SK-N-SH (cell line): ENCODE measurements at regions not wholly inside any gene's neighbourhood (a gene's known extent, or its start where the extent isn't known, plus 50 kb on each side); places are given as distances from the start of the nearest gene placed in this dataset.

Experiments used
- EZH2phosphoT487 ChIP-seq: fragments of 200-600 bp; sonication (generic); IDR thresholded peaks from 2 replicates; pipeline ENCODE4 v1.6.1; 2017; ENCODE audit warnings: low read depth, mixed run types, mild to moderate bottlenecking, antibody characterized with exemption, moderate library complexity, borderline replicate concordance
- FOXJ3 ChIP-seq: sonication (generic); formaldehyde crosslinking; IDR thresholded peaks from 2 replicates; pipeline ENCODE4 v1.5.1; 2020; ENCODE audit warnings: mild to moderate bottlenecking, missing genetic modification reagents
- MEF2A ChIP-seq: IDR thresholded peaks from 2 replicates; pipeline ENCODE4 v1.4.0; 2012; ENCODE audit warnings: low read depth, borderline replicate concordance
- POLR2AphosphoS5 ChIP-seq: IDR thresholded peaks from 2 replicates; pipeline ENCODE4 v1.6.1; 2012; ENCODE audit warnings: low read depth, low read length
- RAD21 ChIP-seq: IDR thresholded peaks from 2 replicates; pipeline ENCODE4 v1.6.1; 2012; ENCODE audit warnings: mild to moderate bottlenecking, low read length
- RXRA ChIP-seq: IDR thresholded peaks from 2 replicates; pipeline ENCODE4 v1.4.0; 2012; ENCODE audit warnings: low read depth, mild to moderate bottlenecking, borderline replicate concordance
- TAF1 ChIP-seq: IDR thresholded peaks from 2 replicates; pipeline ENCODE4 v1.6.1; 2012; ENCODE audit warnings: low read depth, mild to moderate bottlenecking, low read length, moderate library complexity, borderline replicate concordance
- TF ChIP-seq, protein P1 (sequence below): IDR thresholded peaks from 2 replicates; pipeline ENCODE4; 2012
- TF ChIP-seq, protein P2 (sequence below): fragments of 200-600 bp; sonication (generic); IDR thresholded peaks from 2 replicates; pipeline ENCODE4 v1.6.1; 2017; ENCODE audit warnings: antibody characterized with exemption, mild to moderate bottlenecking, moderate library complexity

DNA sequence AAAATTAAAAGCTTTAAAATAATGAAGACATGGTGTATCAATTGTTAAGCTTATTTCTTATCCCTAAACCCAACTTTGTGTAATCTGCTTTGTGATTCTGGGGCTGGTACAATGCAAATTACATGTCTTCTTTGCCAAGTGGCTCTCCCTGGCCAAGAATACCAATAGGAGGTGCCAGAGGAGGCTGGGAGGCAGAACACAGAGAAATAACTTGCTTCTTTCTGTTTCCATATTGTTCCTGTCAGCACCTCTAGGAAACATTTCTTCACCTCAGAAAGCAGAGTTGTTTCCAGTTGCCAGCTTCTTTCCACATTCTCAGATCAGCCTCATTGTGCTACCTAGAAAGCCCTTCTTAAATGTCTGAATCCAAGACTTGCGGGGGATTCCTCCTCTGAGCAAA is 174.4 kb downstream of the MDFIC start:
- no peak for TF ChIP-seq TAF1
- no peak for TF ChIP-seq POLR2AphosphoS5
- no peak for TF ChIP-seq MEF2A
- TF ChIP-seq, protein P1, sequence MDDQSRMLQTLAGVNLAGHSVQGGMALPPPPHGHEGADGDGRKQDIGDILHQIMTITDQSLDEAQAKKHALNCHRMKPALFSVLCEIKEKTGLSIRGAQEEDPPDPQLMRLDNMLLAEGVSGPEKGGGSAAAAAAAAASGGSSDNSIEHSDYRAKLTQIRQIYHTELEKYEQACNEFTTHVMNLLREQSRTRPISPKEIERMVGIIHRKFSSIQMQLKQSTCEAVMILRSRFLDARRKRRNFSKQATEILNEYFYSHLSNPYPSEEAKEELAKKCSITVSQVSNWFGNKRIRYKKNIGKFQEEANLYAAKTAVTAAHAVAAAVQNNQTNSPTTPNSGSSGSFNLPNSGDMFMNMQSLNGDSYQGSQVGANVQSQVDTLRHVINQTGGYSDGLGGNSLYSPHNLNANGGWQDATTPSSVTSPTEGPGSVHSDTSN, result no peak
- TF ChIP-seq, protein P2, sequence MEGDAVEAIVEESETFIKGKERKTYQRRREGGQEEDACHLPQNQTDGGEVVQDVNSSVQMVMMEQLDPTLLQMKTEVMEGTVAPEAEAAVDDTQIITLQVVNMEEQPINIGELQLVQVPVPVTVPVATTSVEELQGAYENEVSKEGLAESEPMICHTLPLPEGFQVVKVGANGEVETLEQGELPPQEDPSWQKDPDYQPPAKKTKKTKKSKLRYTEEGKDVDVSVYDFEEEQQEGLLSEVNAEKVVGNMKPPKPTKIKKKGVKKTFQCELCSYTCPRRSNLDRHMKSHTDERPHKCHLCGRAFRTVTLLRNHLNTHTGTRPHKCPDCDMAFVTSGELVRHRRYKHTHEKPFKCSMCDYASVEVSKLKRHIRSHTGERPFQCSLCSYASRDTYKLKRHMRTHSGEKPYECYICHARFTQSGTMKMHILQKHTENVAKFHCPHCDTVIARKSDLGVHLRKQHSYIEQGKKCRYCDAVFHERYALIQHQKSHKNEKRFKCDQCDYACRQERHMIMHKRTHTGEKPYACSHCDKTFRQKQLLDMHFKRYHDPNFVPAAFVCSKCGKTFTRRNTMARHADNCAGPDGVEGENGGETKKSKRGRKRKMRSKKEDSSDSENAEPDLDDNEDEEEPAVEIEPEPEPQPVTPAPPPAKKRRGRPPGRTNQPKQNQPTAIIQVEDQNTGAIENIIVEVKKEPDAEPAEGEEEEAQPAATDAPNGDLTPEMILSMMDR, result no peak
- no peak for TF ChIP-seq FOXJ3 (CRISPR knock-in tag)
- TF ChIP-seq RAD21, result no peak
- no peak for TF ChIP-seq EZH2phosphoT487
- no peak for TF ChIP-seq RXRA
